H9 (cell line): ENCODE measurements at regions not wholly inside any gene's neighbourhood (a gene's known extent, or its start where the extent isn't known, plus 50 kb on each side); places are given as distances from the start of the nearest gene placed in this dataset.

ENCODE experiments used
- DNase-seq: peaks from one replicate; pipeline ENCODE4 v3.0.0-alpha.2; 2017
- H2AFZ ChIP-seq: one replicate; pipeline ENCODE4 v1.6.1; 2013; ENCODE audit warnings: mild to moderate bottlenecking, low read length, control low read depth, moderate library complexity
- H2AK5ac ChIP-seq: 2 replicates; pipeline ENCODE4 v1.6.1; 2013; ENCODE audit warnings: low read length, control low read depth, mixed read lengths; ENCODE audit not compliant: insufficient read length
- H2BK120ac ChIP-seq: one replicate; pipeline ENCODE4 v1.6.1; 2013; ENCODE audit warnings: low read depth, mild to moderate bottlenecking, low read length, control low read depth, inconsistent platforms; ENCODE audit not compliant: poor library complexity, severe bottlenecking
- H2BK12ac ChIP-seq: 2 replicates; pipeline ENCODE4 v1.6.1; 2013; ENCODE audit warnings: low read length, control low read depth, mixed read lengths, low read depth; ENCODE audit not compliant: insufficient read length
- H2BK15ac ChIP-seq: 2 replicates; pipeline ENCODE4 v1.6.1; 2013; ENCODE audit warnings: low read depth, low read length, control low read depth
- H2BK20ac ChIP-seq: one replicate; pipeline ENCODE4 v1.6.1; 2013; ENCODE audit warnings: low read depth, mild to moderate bottlenecking, low read length, control low read depth, inconsistent platforms; ENCODE audit not compliant: poor library complexity, severe bottlenecking
- H2BK5ac ChIP-seq: 2 replicates; pipeline ENCODE4 v1.6.1; 2013; ENCODE audit warnings: low read length, control low read depth, mixed read lengths; ENCODE audit not compliant: insufficient read length
- H3K14ac ChIP-seq: 2 replicates; pipeline ENCODE4 v1.6.1; 2013; ENCODE audit warnings: low read length, control low read depth; ENCODE audit not compliant: insufficient read depth
- H3K18ac ChIP-seq: 2 replicates; pipeline ENCODE4 v1.6.1; 2013; ENCODE audit warnings: low read depth, mild to moderate bottlenecking, mixed read lengths, low read length, control low read depth; ENCODE audit not compliant: insufficient read length
- H3K23ac ChIP-seq: 2 replicates; pipeline ENCODE4 v1.6.1; 2013; ENCODE audit warnings: low read length, control low read depth, mixed read lengths, low read depth; ENCODE audit not compliant: insufficient read length
- H3K23me2 ChIP-seq: 2 replicates; pipeline ENCODE4 v1.6.1; 2013; ENCODE audit warnings: low read depth, mild to moderate bottlenecking, mixed read lengths, low read length, control low read depth; ENCODE audit not compliant: insufficient read length, poor library complexity, severe bottlenecking
- H3K27ac ChIP-seq: 2 replicates; pipeline ENCODE4 v1.5.1; 2013; ENCODE audit warnings: low read length, control low read depth, mixed read lengths, low read depth; ENCODE audit not compliant: insufficient read length
- H3K27me3 ChIP-seq: 2 replicates; pipeline ENCODE4 v1.6.1; 2013; ENCODE audit warnings: low read length, control low read depth, inconsistent platforms; ENCODE audit not compliant: insufficient read depth
- H3K4ac ChIP-seq: 2 replicates; pipeline ENCODE4 v1.6.1; 2013; ENCODE audit warnings: low read depth, mild to moderate bottlenecking, control low read depth, inconsistent platforms, low read length, moderate library complexity
- H3K4me1 ChIP-seq: 2 replicates; pipeline ENCODE4 v1.6.1; 2013; ENCODE audit warnings: low read length, control low read depth, inconsistent platforms; ENCODE audit not compliant: insufficient read depth
- H3K4me2 ChIP-seq: 2 replicates; pipeline ENCODE4 v1.6.1; 2013; ENCODE audit warnings: low read length, control low read depth, mixed read lengths; ENCODE audit not compliant: insufficient read length, insufficient read depth
- H3K56ac ChIP-seq: 2 replicates; pipeline ENCODE4 v1.6.1; 2013; ENCODE audit warnings: low read depth, mild to moderate bottlenecking, mixed read lengths, low read length, control low read depth; ENCODE audit not compliant: insufficient read length
- H3K79me1 ChIP-seq: 2 replicates; pipeline ENCODE4 v1.6.1; 2013; ENCODE audit warnings: low read depth, mild to moderate bottlenecking, moderate library complexity, low read length, control low read depth, inconsistent platforms; ENCODE audit not compliant: insufficient read depth, poor library complexity, severe bottlenecking
- H3K79me2 ChIP-seq: 2 replicates; pipeline ENCODE4 v1.6.1; 2013; ENCODE audit warnings: low read length, control low read depth, inconsistent platforms; ENCODE audit not compliant: insufficient read depth
- H3K9ac ChIP-seq: 2 replicates; pipeline ENCODE4 v1.6.1; 2013; ENCODE audit warnings: low read length, control low read depth, mixed read lengths; ENCODE audit not compliant: insufficient read length; ENCODE audit errors: extremely low read depth
- H3K9me3 ChIP-seq: one replicate; pipeline ENCODE4 v1.6.1; 2013; ENCODE audit warnings: low read depth, low read length, inconsistent platforms; ENCODE audit not compliant: control insufficient read depth
- H3T11ph ChIP-seq: one replicate; pipeline ENCODE4 v1.6.1; 2013; ENCODE audit warnings: mild to moderate bottlenecking, low read length, control low read depth, inconsistent platforms
- H4K20me1 ChIP-seq: one replicate; pipeline ENCODE4 v1.6.1; 2013; ENCODE audit not compliant: control insufficient read depth, insufficient read length, insufficient read depth
- H4K5ac ChIP-seq: 2 replicates; pipeline ENCODE4 v1.6.1; 2013; ENCODE audit warnings: low read depth, mild to moderate bottlenecking, mixed read lengths, low read length, control low read depth; ENCODE audit not compliant: insufficient read length
- H4K8ac ChIP-seq: replicated peaks from 2 replicates; pipeline ENCODE4 v1.6.1; 2013; ENCODE audit warnings: low read length, control low read depth, mixed read lengths, low read depth; ENCODE audit not compliant: insufficient read length
- H4K91ac ChIP-seq: 2 replicates; pipeline ENCODE4 v1.6.1; 2013; ENCODE audit warnings: low read depth, mild to moderate bottlenecking, moderate library complexity, mixed read lengths, low read length, control low read depth; ENCODE audit not compliant: insufficient read length
- H3K27ac Mint-ChIP-seq, 3 experiments: 2 replicates in 2 of 3; 3 replicates in 1 of 3; pipeline ENCODE4 v1.8.0; 2020 to 2021; ENCODE audit warnings: mixed read lengths in 3 of 3, mild to moderate bottlenecking in 1 of 3, moderate library complexity in 1 of 3
- H3K27me3 Mint-ChIP-seq: 2 replicates; pipeline ENCODE4 v1.8.0; 2021; ENCODE audit warnings: low read depth, mild to moderate bottlenecking, moderate library complexity, mixed read lengths
- H3K36me3 Mint-ChIP-seq, 3 experiments: 2 replicates in 2 of 3; 3 replicates in 1 of 3; pipeline ENCODE4 v1.8.0; 2020 to 2021; ENCODE audit warnings: low read depth in 3 of 3, mixed read lengths in 3 of 3; ENCODE audit not compliant: insufficient read depth in 1 of 3
- H3K4me1 Mint-ChIP-seq, 2 experiments: 2 replicates each; pipeline ENCODE4 v1.8.0; 2020; ENCODE audit warnings: mixed read lengths in 2 of 2
- H3K4me3 Mint-ChIP-seq, 2 experiments: 2 replicates in 1 of 2; 3 replicates in 1 of 2; pipeline ENCODE4 v1.8.0; 2020 to 2021; ENCODE audit warnings: mild to moderate bottlenecking in 2 of 2, mixed read lengths in 2 of 2, moderate library complexity in 1 of 2
- H3K9me3 Mint-ChIP-seq, 2 experiments: 2 replicates in 1 of 2; 3 replicates in 1 of 2; pipeline ENCODE4 v1.8.0; 2020; ENCODE audit warnings: mild to moderate bottlenecking in 2 of 2, mixed read lengths in 2 of 2, moderate library complexity in 1 of 2
- CTCF ChIP-seq: fragments of 200-600 bp; sonication (generic); conservative IDR thresholded peaks from 3 replicates; pipeline ENCODE4 v1.8.0; 2021; ENCODE audit warnings: antibody characterized with exemption, mild to moderate bottlenecking
- WGBS: extraction: QIAGEN DNeasy Blood & Tissue Kit; methylation state at CpG from one replicate; pipeline ENCODE4 v1.1.7; 2013; ENCODE audit warnings: missing lambda C conversion rate, low lambda C conversion rate, mixed read lengths; ENCODE audit not compliant: insufficient read length; ENCODE audit errors: extremely low coverage; 5-methylcytosine and 5-hydroxymethylcytosine counted together

GRCh38 chr4:54558889-54559677 lies 98.7 kb upstream of the KIT start:
- H3K4ac ChIP-seq, result no peak overlapping the region
- no peaks in the 10 kb centered on the region for H3K79me2 ChIP-seq
- no peak overlapping the region for H2BK20ac ChIP-seq
- H2BK12ac ChIP-seq, result no peak overlapping the region
- no peak overlapping the region for H3K56ac ChIP-seq
- Mint-ChIP-seq H3K27me3 (0 out of 2 replicates have a peak, but pooled peaks cover 1% of the 10 kb centered on the region), H3K9me3 (no peaks in the 10 kb centered on the region), H3K4me3 (no peak overlapping the region), H3K4me1 (peaks cover 8 to 11% of the 10 kb centered on the region in 2 experiments), H3K36me3 (no peaks in the 10 kb centered on the region), H3K27ac (no peak overlapping the region)
- H4K20me1 ChIP-seq, result no peaks in the 10 kb centered on the region
- H4K91ac ChIP-seq, result no peak overlapping the region
- H3K27me3 ChIP-seq, result no peaks in the 10 kb centered on the region
- no peak overlapping the region for H2AFZ ChIP-seq
- H2BK120ac ChIP-seq, result no peak overlapping the region
- H2BK5ac ChIP-seq, result no peak overlapping the region
- H4K5ac ChIP-seq, result no peak overlapping the region
- no peak overlapping the region for H3T11ph ChIP-seq
- no peak overlapping the region for H3K23ac ChIP-seq
- H4K8ac ChIP-seq, result no peak overlapping the region
- DNase-seq, result no peak
- no peaks in the 10 kb centered on the region for H3K79me1 ChIP-seq
- no peak overlapping the region for H2AK5ac ChIP-seq
- H3K27ac ChIP-seq, result no peak overlapping the region
- H3K14ac ChIP-seq, result no peak overlapping the region
- no peaks in the 10 kb centered on the region for H3K9me3 ChIP-seq
- H3K4me1 ChIP-seq, result no peaks in the 10 kb centered on the region
- H3K18ac ChIP-seq, result no peak overlapping the region
- H3K9ac ChIP-seq, result no peak overlapping the region
- H3K4me2 ChIP-seq, result no peak overlapping the region
- no CpG with 5 or more reads among the region's 2 CpGs for whole genome bisulfite sequencing
- no peak for TF ChIP-seq CTCF
- no peaks in the 10 kb centered on the region for H3K23me2 ChIP-seq
- H2BK15ac ChIP-seq, result no peak overlapping the region
